H1 (cell line): ENCODE measurements at regions not wholly inside any gene's neighbourhood (a gene's known extent, or its start where the extent isn't known, plus 50 kb on each side); places are given as distances from the start of the nearest gene placed in this dataset.

ENCODE experiments used
- GTF2F1 ChIP-seq: IDR thresholded peaks from 2 replicates; pipeline ENCODE4 v1.6.1; 2012; ENCODE audit warnings: low read depth, low read length, improper control_type of control experiment, borderline replicate concordance
- TBP ChIP-seq: IDR thresholded peaks from 2 replicates; pipeline ENCODE4 v1.6.1; 2011; ENCODE audit warnings: low read depth, low read length, improper control_type of control experiment

DNA sequence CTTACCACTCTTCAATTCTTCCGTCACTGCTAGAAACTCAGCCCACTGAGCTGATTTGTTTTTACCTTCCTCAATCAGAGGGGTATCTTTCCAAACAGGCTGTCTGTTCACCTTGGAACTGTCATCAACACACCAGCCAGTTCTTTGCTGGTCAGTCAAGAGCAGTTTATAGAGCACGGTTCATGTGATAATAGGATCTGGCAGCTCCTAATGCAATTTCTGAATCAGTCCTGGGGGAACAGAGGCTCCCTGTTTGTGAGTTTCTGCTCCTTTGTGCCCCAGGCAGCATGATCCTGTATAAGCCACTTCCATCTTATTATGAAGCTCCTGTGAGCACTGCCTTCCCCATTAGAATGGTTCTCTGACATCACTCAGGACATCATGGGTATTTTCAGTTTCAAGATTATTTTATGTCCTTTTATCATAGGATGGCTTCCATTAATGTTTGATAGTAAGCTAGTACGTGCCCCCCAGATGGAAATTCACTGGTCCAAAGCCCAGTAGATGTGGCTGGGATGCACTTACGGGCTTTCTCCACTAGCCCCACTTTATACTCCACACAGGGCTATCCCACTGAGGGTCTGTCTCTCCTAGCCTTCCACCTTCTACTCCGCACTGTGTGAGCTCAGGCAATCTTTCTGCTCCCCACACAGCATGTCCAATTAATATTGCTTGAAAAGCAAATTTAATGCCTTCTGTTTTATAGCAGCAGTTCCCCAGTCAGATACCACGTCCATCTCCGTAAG lies 85.5 kb upstream of the SPIN1 start:
- TF ChIP-seq TBP (no peak), GTF2F1 (no peak)
